ENCODE measurements at regions not wholly inside any gene's neighbourhood (a gene's known extent, or its start where the extent isn't known, plus 50 kb on each side); places are given as distances from the start of the nearest gene placed in this dataset.

GRCh38 chr4:79621061-79621460, 213.0 kb upstream of the GK2 start:
- H4K20me1 ChIP-seq (ENCODE audit: insufficient read depth, low read length), result no peaks in the 10 kb centered on the region
- no peak for TF ChIP-seq CTCF (IDR thresholded peaks at IDR 0.05; ENCODE audit: extremely low read depth, low read depth, low read length)

GRCh38 chr4:79620617-79621016, 212.6 kb upstream of the GK2 start:
- DNase-seq (ENCODE audit: insufficient read length, low spot score, missing footprints), result no peak
- no peaks in the 10 kb centered on the region for H4K20me1 ChIP-seq (ENCODE audit: insufficient read depth, low read length)
- no peaks in the 10 kb centered on the region for H3K9me3 ChIP-seq (ENCODE audit: low read depth, low read length)
- H3K4me3 ChIP-seq (ENCODE audit: insufficient read depth, low read length), result no peak overlapping the region
- H2AFZ ChIP-seq (ENCODE audit: low read length), result no peak overlapping the region
- no peaks in the 10 kb centered on the region for H3K36me3 ChIP-seq (ENCODE audit: insufficient read depth, low read length)
- H3K4me2 ChIP-seq (ENCODE audit: insufficient read depth, low read length), result no peak overlapping the region
- no peaks in the 10 kb centered on the region for H3K79me2 ChIP-seq (ENCODE audit: insufficient read depth, low read length)
- no peak for TF ChIP-seq CTCF (IDR thresholded peaks at IDR 0.05; ENCODE audit: extremely low read depth, low read depth, low read length)
- no peak overlapping the region for H3K27ac ChIP-seq (ENCODE audit: low read depth, low read length)
- peaks cover 16% of the 10 kb centered on the region for H3K4me1 ChIP-seq (ENCODE audit: insufficient read depth, low read length)
- peaks cover 3% of the 10 kb centered on the region for H3K27me3 ChIP-seq (ENCODE audit: insufficient read depth, low read length)

More at GRCh38 chr4:79621061-79621460, 213.0 kb upstream of the GK2 start:
- no peaks in the 10 kb centered on the region for H3K36me3 ChIP-seq (ENCODE audit: insufficient read depth, low read length)
- no peaks in the 10 kb centered on the region for H3K79me2 ChIP-seq (ENCODE audit: insufficient read depth, low read length)
- peaks cover 2% of the 10 kb centered on the region for H3K27me3 ChIP-seq (ENCODE audit: insufficient read depth, low read length)
- DNase-seq (ENCODE audit: insufficient read length, low spot score, missing footprints), result no peak
- no peaks in the 10 kb centered on the region for H3K9me3 ChIP-seq (ENCODE audit: low read depth, low read length)
- no peak overlapping the region for H2AFZ ChIP-seq (ENCODE audit: low read length)
- no peak overlapping the region for H3K27ac ChIP-seq (ENCODE audit: low read depth, low read length)
- H3K4me3 ChIP-seq (ENCODE audit: insufficient read depth, low read length), result no peak overlapping the region
- peaks cover 19% of the 10 kb centered on the region for H3K4me1 ChIP-seq (ENCODE audit: insufficient read depth, low read length)
- no peak overlapping the region for H3K4me2 ChIP-seq (ENCODE audit: insufficient read depth, low read length)

- Histone ChIP-seq H3K4me2 (ENCODE audit: insufficient read depth, low read length) (no peak overlapping the region), H2AFZ (ENCODE audit: low read length) (no peak overlapping the region), H4K20me1 (ENCODE audit: insufficient read depth, low read length) (no peaks in the 10 kb centered on the region), H3K27me3 (ENCODE audit: insufficient read depth, low read length) (peaks cover 3% of the 10 kb centered on the region), H3K36me3 (ENCODE audit: insufficient read depth, low read length) (no peaks in the 10 kb centered on the region), H3K27ac (ENCODE audit: low read depth, low read length) (no peak overlapping the region), H3K79me2 (ENCODE audit: insufficient read depth, low read length) (no peaks in the 10 kb centered on the region), H3K4me3 (ENCODE audit: insufficient read depth, low read length) (no peak overlapping the region), H3K4me1 (ENCODE audit: insufficient read depth, low read length) (no peaks in the 10 kb centered on the region), H3K9me3 (ENCODE audit: low read depth, low read length) (no peaks in the 10 kb centered on the region)
- no peak for TF ChIP-seq CTCF (IDR thresholded peaks at IDR 0.05; ENCODE audit: extremely low read depth, low read depth, low read length)
- no peak for DNase-seq (ENCODE audit: insufficient read length, low spot score, missing footprints)
Measured at GRCh38 chr4:79613269-79613935, 205.4 kb upstream of the GK2 start.

GRCh38 chr4:79611026-79611425, 203.0 kb upstream of the GK2 start:
- Histone ChIP-seq H3K4me1 (ENCODE audit: insufficient read depth, low read length) (no peaks in the 10 kb centered on the region), H3K27me3 (ENCODE audit: insufficient read depth, low read length) (peaks cover 1% of the 10 kb centered on the region), H3K9me3 (ENCODE audit: low read depth, low read length) (no peaks in the 10 kb centered on the region), H4K20me1 (ENCODE audit: insufficient read depth, low read length) (no peaks in the 10 kb centered on the region), H3K79me2 (ENCODE audit: insufficient read depth, low read length) (no peaks in the 10 kb centered on the region), H2AFZ (ENCODE audit: low read length) (no peak overlapping the region), H3K4me3 (ENCODE audit: insufficient read depth, low read length) (no peak overlapping the region), H3K27ac (ENCODE audit: low read depth, low read length) (no peak overlapping the region), H3K36me3 (ENCODE audit: insufficient read depth, low read length) (no peaks in the 10 kb centered on the region), H3K4me2 (ENCODE audit: insufficient read depth, low read length) (no peak overlapping the region)
- no peak for TF ChIP-seq CTCF (IDR thresholded peaks at IDR 0.05; ENCODE audit: extremely low read depth, low read depth, low read length)
- DNase-seq (ENCODE audit: insufficient read length, low spot score, missing footprints), result no peak
